Adipocyte (in vitro differentiated cells): ENCODE measurements at regions not wholly inside any gene's neighbourhood (a gene's known extent, or its start where the extent isn't known, plus 50 kb on each side); places are given as distances from the start of the nearest gene placed in this dataset.

Experiments
- DNase-seq: peaks from one replicate; pipeline ENCODE4 v3.0.0-alpha.2; 2015; ENCODE audit warnings: low read depth
- H3K27me3 ChIP-seq: replicated peaks from 2 replicates; pipeline ENCODE4 v1.7.0; 2013; ENCODE audit warnings: mild to moderate bottlenecking, low read length, moderate library complexity; ENCODE audit not compliant: control insufficient read depth, insufficient read depth
- H3K36me3 ChIP-seq: 2 replicates; pipeline ENCODE4 v1.7.0; 2013; ENCODE audit warnings: low read length, mild to moderate bottlenecking, moderate library complexity; ENCODE audit not compliant: control insufficient read depth, insufficient read depth, severe bottlenecking
- H3K4me1 ChIP-seq: 2 replicates; pipeline ENCODE4 v1.7.0; 2013; ENCODE audit warnings: mild to moderate bottlenecking, low read length, moderate library complexity; ENCODE audit not compliant: control insufficient read depth, insufficient read depth
- H3K4me3 ChIP-seq: 2 replicates; pipeline ENCODE4 v1.7.0; 2013; ENCODE audit warnings: mild to moderate bottlenecking, low read length, moderate library complexity
- H3K9ac ChIP-seq: 2 replicates; pipeline ENCODE4 v1.7.0; 2013; ENCODE audit warnings: mild to moderate bottlenecking, low read length, moderate library complexity
- H3K9me3 ChIP-seq: 2 replicates; pipeline ENCODE4 v1.7.0; 2013; ENCODE audit warnings: mild to moderate bottlenecking, low read length, moderate library complexity; ENCODE audit not compliant: control insufficient read depth

DNA sequence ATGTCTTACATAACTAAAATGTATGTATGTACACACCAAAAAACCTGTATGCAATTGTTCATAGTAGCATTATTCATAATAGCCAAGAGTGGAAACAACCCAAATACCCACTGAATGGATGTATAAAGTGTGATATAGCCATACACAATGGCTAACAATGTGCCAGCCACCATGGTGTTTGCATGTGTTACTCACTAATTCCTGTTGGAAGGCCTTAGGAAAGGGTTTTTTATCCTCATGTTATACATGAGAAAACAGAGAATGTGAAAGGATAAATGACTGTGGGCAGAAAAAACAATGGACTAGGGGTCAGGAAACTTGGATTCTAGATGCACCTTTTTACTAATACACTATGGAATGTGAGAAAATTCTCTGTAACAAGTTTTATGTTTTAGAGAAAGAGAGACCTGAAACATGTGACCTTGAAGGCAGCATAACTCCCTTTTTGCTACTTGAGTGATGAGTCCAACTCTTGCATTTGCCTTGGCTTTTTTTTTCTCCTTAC is 55.7 kb downstream of the TIGD2 start:
- no peaks in the 10 kb centered on the region for H3K36me3 ChIP-seq
- no peaks in the 10 kb centered on the region for H3K9me3 ChIP-seq
- H3K4me3 ChIP-seq = no peak overlapping the region
- peaks cover 10% of the 10 kb centered on the region for H3K4me1 ChIP-seq
- H3K9ac ChIP-seq = no peak overlapping the region
- no peaks in the 10 kb centered on the region for H3K27me3 ChIP-seq
- DNase-seq = no peak

GRCh38 chr4:89171176-89171805 is 60.0 kb downstream of the TIGD2 start:
- Histone ChIP-seq H3K4me1 (peaks cover 11% of the 10 kb centered on the region), H3K4me3 (no peak overlapping the region), H3K9me3 (no peaks in the 10 kb centered on the region), H3K9ac (no peak overlapping the region), H3K27me3 (no peaks in the 10 kb centered on the region), H3K36me3 (no peaks in the 10 kb centered on the region)
- peak; percentile 19 for DNase-seq

GRCh38 chr4:89172865-89173264 is 61.5 kb downstream of the TIGD2 start:
- Histone ChIP-seq H3K4me1 (peaks cover 11% of the 10 kb centered on the region), H3K27me3 (no peaks in the 10 kb centered on the region), H3K9ac (no peak overlapping the region), H3K4me3 (no peak overlapping the region), H3K36me3 (no peaks in the 10 kb centered on the region), H3K9me3 (no peaks in the 10 kb centered on the region)
- no peak for DNase-seq

- no peaks in the 10 kb centered on the region for H3K9me3 ChIP-seq
- H3K36me3 ChIP-seq = no peaks in the 10 kb centered on the region
- no peak for DNase-seq
These were observed 62.2 kb downstream of the TIGD2 start for GRCh38 chr4:89173336-89174090.

DNA sequence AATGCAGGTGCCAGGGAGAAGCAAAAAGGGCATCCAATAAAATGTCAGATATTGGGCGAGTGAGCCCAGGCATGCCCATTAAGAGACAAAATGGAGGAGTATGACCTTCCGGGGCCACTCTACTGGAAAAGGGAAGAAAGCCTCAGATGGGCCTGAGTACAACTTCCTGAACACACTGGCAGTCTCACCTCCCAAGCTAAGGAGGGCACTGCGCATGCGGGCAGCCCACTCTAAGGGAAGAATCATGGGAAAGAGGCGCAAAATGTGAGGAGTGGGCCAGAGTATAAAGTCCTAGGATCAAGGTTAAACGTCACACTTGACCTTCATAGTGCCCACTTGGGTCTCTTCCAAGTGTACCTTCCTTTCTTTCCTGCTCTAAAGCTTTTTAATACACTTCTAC is 63.5 kb downstream of the TIGD2 start:
- Histone ChIP-seq H3K4me3 (no peak overlapping the region), H3K4me1 (peaks cover 11% of the 10 kb centered on the region), H3K27me3 (no peaks in the 10 kb centered on the region), H3K9me3 (no peaks in the 10 kb centered on the region), H3K9ac (no peak overlapping the region), H3K36me3 (no peaks in the 10 kb centered on the region)
- DNase-seq = no peak

More at GRCh38 chr4:89173336-89174090, 62.2 kb downstream of the TIGD2 start:
- no peak overlapping the region for H3K4me3 ChIP-seq
- H3K9ac ChIP-seq = no peak overlapping the region
- no peaks in the 10 kb centered on the region for H3K27me3 ChIP-seq
- H3K4me1 ChIP-seq = peaks cover 11% of the 10 kb centered on the region

- Histone ChIP-seq H3K9ac (no peak overlapping the region), H3K9me3 (no peaks in the 10 kb centered on the region), H3K27me3 (no peaks in the 10 kb centered on the region), H3K4me1 (peaks cover 11% of the 10 kb centered on the region), H3K4me3 (no peak overlapping the region), H3K36me3 (no peaks in the 10 kb centered on the region)
- no peak for DNase-seq
These were observed 64.3 kb downstream of the TIGD2 start for GRCh38 chr4:89175611-89176010.

DNA sequence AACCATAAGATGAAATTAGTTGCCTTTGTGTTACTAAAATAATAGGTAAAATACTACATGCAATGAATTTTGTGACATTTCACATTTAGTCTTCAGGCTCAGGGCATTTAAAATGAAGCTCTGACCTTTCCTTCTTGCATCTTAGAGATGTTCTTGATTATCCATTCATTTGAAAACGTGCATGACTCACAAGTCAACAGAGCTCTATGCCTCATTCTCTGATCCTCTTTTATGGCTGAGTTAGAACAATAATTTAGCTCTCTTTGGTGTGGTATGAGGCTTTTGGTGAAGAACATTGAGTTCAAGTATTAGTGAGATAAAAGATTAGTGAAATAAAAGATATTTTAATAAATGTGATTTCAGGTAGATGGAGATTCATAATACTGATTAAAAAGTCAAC is 66.5 kb downstream of the TIGD2 start:
- DNase-seq = no peak
- Histone ChIP-seq H3K27me3 (no peaks in the 10 kb centered on the region), H3K4me3 (no peak overlapping the region), H3K4me1 (no peaks in the 10 kb centered on the region), H3K9me3 (no peaks in the 10 kb centered on the region), H3K9ac (no peak overlapping the region), H3K36me3 (no peaks in the 10 kb centered on the region)

DNA sequence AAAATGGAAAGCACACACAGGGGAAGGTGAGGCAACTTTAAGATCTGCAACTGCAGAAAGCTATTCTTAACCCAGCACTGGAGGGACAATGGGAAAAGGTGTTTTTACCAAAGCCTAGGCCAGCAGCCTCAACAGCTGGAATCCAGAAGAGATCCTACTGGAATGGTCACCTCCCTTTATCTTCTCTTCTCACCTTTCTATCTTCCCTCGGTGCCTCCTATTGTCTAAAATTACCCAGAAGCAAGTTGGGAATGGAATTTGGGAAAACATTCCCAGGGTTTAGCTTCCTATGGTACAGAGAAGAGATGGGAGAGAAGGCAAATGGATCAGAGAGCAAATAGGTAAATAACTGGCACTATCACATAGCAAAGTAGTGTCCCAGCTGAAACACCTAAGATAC is 73.1 kb downstream of the TIGD2 start:
- H3K4me1 ChIP-seq = no peaks in the 10 kb centered on the region
- H3K4me3 ChIP-seq = no peak overlapping the region
- no peaks in the 10 kb centered on the region for H3K36me3 ChIP-seq
- no peaks in the 10 kb centered on the region for H3K9me3 ChIP-seq
- no peak overlapping the region for H3K9ac ChIP-seq
- H3K27me3 ChIP-seq = peaks cover 3% of the 10 kb centered on the region
- no peak for DNase-seq
